CD14-positive monocyte (primary cell): ENCODE measurements at regions not wholly inside any gene's neighbourhood (a gene's known extent, or its start where the extent isn't known, plus 50 kb on each side); places are given as distances from the start of the nearest gene placed in this dataset.

Experiments
- DNase-seq, 3 donors: peaks; one replicate each; pipeline ENCODE4 v3.0.0-alpha.2; 2011 to 2022
- H2AFZ ChIP-seq: 2 replicates; pipeline ENCODE4 v1.6.0; 2012; ENCODE audit warnings: mild to moderate bottlenecking, low read depth, low read length, inconsistent platforms; ENCODE audit not compliant: insufficient read depth, poor library complexity, severe bottlenecking
- H3K27ac ChIP-seq, 2 donors: 1 replicate in 1 of 2; 2 replicates in 1 of 2; pipeline ENCODE4 v1.5.1; 2012 to 2013; ENCODE audit warnings: low read length in 2 of 2, control low read depth in 1 of 2, inconsistent platforms in 1 of 2, low read depth in 1 of 2, mild to moderate bottlenecking in 1 of 2
- H3K27me3 ChIP-seq, 2 donors: one replicate each; pipeline versions ENCODE4 v1.6.0 to v1.6.1; 2011 to 2013; ENCODE audit warnings: low read length in 2 of 2; ENCODE audit not compliant: control insufficient read depth in 2 of 2, insufficient read depth in 2 of 2
- H3K36me3 ChIP-seq, 2 donors: replicated peaks in 1 of 2; 1 replicate in 1 of 2; 2 replicates in 1 of 2; pipeline versions ENCODE4 v1.5.1 to v1.6.1; 2012 to 2013; ENCODE audit warnings: low read length in 2 of 2, control low read depth in 1 of 2, inconsistent platforms in 1 of 2, mild to moderate bottlenecking in 1 of 2; ENCODE audit not compliant: insufficient read depth in 2 of 2, control insufficient read depth in 1 of 2
- H3K4me1 ChIP-seq, 2 donors: 1 replicate in 1 of 2; 2 replicates in 1 of 2; pipeline versions ENCODE4 v1.5.1 to v1.6.1; 2012 to 2013; ENCODE audit warnings: low read length in 2 of 2, control low read depth in 1 of 2, inconsistent platforms in 1 of 2, mild to moderate bottlenecking in 1 of 2, moderate library complexity in 1 of 2; ENCODE audit not compliant: insufficient read depth in 2 of 2, control insufficient read depth in 1 of 2
- H3K4me2 ChIP-seq: replicated peaks from 2 replicates; pipeline ENCODE3; 2012; ENCODE audit warnings: low read length, moderate library complexity, mild to moderate bottlenecking; ENCODE audit not compliant: poor library complexity, severe bottlenecking; ENCODE audit errors: extremely low read depth
- H3K4me3 ChIP-seq, 3 experiments: fragments of 200-600 bp in 1 of 3; sonication (generic) in 1 of 3; replicated peaks in 1 of 3; 1 replicate in 2 of 3; 2 replicates in 1 of 3; pipeline ENCODE4 v1.5.1; 2011 to 2013; ENCODE audit warnings: low read length in 3 of 3, mild to moderate bottlenecking in 3 of 3, control low read depth in 2 of 3, low read depth in 2 of 3, inconsistent platforms in 1 of 3, moderate library complexity in 1 of 3
- H3K79me2 ChIP-seq: 2 replicates; pipeline ENCODE4 v1.6.0; 2012; ENCODE audit warnings: mild to moderate bottlenecking, control low read depth, inconsistent platforms, low read length, moderate library complexity; ENCODE audit not compliant: insufficient read depth
- H3K9ac ChIP-seq: 2 replicates; pipeline ENCODE4 v1.6.0; 2017; ENCODE audit warnings: low read length, mild to moderate bottlenecking; ENCODE audit not compliant: insufficient read depth, poor library complexity, severe bottlenecking
- H3K9me3 ChIP-seq, 2 donors: replicated peaks in 1 of 2; 1 replicate in 1 of 2; 2 replicates in 1 of 2; pipeline versions ENCODE4 v1.5.1 to v1.6.1; 2012 to 2013; ENCODE audit warnings: low read length in 2 of 2, control low read depth in 1 of 2; ENCODE audit not compliant: control insufficient read depth in 1 of 2, insufficient read depth in 1 of 2
- H4K20me1 ChIP-seq: 2 replicates; pipeline ENCODE4 v1.6.0; 2012; ENCODE audit warnings: mild to moderate bottlenecking, low read length, control low read depth, moderate library complexity; ENCODE audit not compliant: insufficient read depth
- H3K27ac Mint-ChIP-seq, 7 donors: one replicate each; pipeline ENCODE4 v1.8.0; 2020; ENCODE audit warnings: mild to moderate bottlenecking in 7 of 7, mixed read lengths in 7 of 7, moderate library complexity in 6 of 7, inconsistent platforms in 2 of 7
- H3K27me3 Mint-ChIP-seq, 3 donors: one replicate each; pipeline ENCODE4 v1.8.0; 2021 to 2022; ENCODE audit warnings: low read depth in 3 of 3, mild to moderate bottlenecking in 3 of 3, mixed read lengths in 3 of 3, moderate library complexity in 3 of 3, inconsistent platforms in 1 of 3
- H3K36me3 Mint-ChIP-seq, 2 donors: one replicate each; pipeline ENCODE4 v1.8.0; 2020; ENCODE audit warnings: mixed read lengths in 2 of 2, inconsistent platforms in 1 of 2, mild to moderate bottlenecking in 1 of 2
- H3K4me1 Mint-ChIP-seq: one replicate; pipeline ENCODE4 v1.8.0; 2020; ENCODE audit warnings: mild to moderate bottlenecking, mixed read lengths
- H3K4me3 Mint-ChIP-seq, 2 donors: one replicate each; pipeline ENCODE4 v1.8.0; 2020; ENCODE audit warnings: mild to moderate bottlenecking in 2 of 2, mixed read lengths in 2 of 2, moderate library complexity in 1 of 2
- H3K9me3 Mint-ChIP-seq, 7 donors: one replicate each; pipeline ENCODE4 v1.8.0; 2020 to 2022; ENCODE audit warnings: mixed read lengths in 7 of 7, mild to moderate bottlenecking in 6 of 7, moderate library complexity in 6 of 7, inconsistent platforms in 2 of 7
- CTCF ChIP-seq: fragments of 200-600 bp; IDR thresholded peaks from one replicate; pipeline ENCODE4 v1.8.0; 2022; ENCODE audit warnings: antibody characterized with exemption, mild to moderate bottlenecking
- WGBS: methylation state at CpG from one replicate; pipeline ENCODE4 v1.1.5; 2013; ENCODE audit warnings: missing lambda C conversion rate; ENCODE audit not compliant: insufficient coverage; 5-methylcytosine and 5-hydroxymethylcytosine counted together
- intact Hi-C, 2 donors: fragments of 100-400 bp; cut with micrococcal nuclease; formaldehyde crosslinking; loops; one replicate each; pipeline versions ENCODE4 v1.15.0 to v1.15.1; 2023

GRCh38 chr7:68243128-68243527 is 1246.5 kb downstream of the TYW1 start:
- no peaks in the 10 kb centered on the region for H3K36me3 ChIP-seq
- intact Hi-C loops = no loop called here
- no peaks in the 10 kb centered on the region for H3K36me3 Mint-ChIP-seq

GRCh38 chr7:68244389-68244788 is 1247.8 kb downstream of the TYW1 start:
- H3K9me3 Mint-ChIP-seq = peaks cover 10 to 62% (median 25%) of the 10 kb centered on the region in 7 donors
- Histone ChIP-seq H2AFZ (no peak overlapping the region), H3K4me2 (no peak overlapping the region), H3K4me3 (no peak overlapping the region), H3K4me1 (no peaks in the 10 kb centered on the region), H4K20me1 (no peaks in the 10 kb centered on the region), H3K27me3 (no peaks in the 10 kb centered on the region), H3K36me3 (no peaks in the 10 kb centered on the region), H3K9me3 (peaks cover 46 to 58% of the 10 kb centered on the region in 2 donors), H3K9ac (no peak overlapping the region), H3K79me2 (no peaks in the 10 kb centered on the region), H3K27ac (no peak overlapping the region)
- H3K4me1 Mint-ChIP-seq = no peaks in the 10 kb centered on the region
- WGBS = 81% methylated on average over 6 of the region's 7 CpGs
- no peak overlapping the region for H3K27ac Mint-ChIP-seq
- no peaks in the 10 kb centered on the region for H3K27me3 Mint-ChIP-seq
- no peaks in the 10 kb centered on the region for H3K36me3 Mint-ChIP-seq
- DNase-seq = no peak
- H3K4me3 Mint-ChIP-seq = no peak overlapping the region
- intact Hi-C loops = no loop called here
- no peak for TF ChIP-seq CTCF

More at GRCh38 chr7:68243128-68243527, 1246.5 kb downstream of the TYW1 start:
- Histone ChIP-seq H3K27ac (no peak overlapping the region), H3K4me3 (no peak overlapping the region), H3K4me1 (no peaks in the 10 kb centered on the region), H3K9me3 (peaks cover 45 to 46% of the 10 kb centered on the region in 2 donors), H3K4me2 (no peak overlapping the region), H3K27me3 (no peaks in the 10 kb centered on the region), H3K9ac (no peak overlapping the region), H2AFZ (no peak overlapping the region), H3K79me2 (no peaks in the 10 kb centered on the region), H4K20me1 (no peaks in the 10 kb centered on the region)
- Mint-ChIP-seq H3K4me1 (no peaks in the 10 kb centered on the region), H3K9me3 (peaks cover 7 to 62% (median 24%) of the 10 kb centered on the region in 7 donors), H3K4me3 (no peak overlapping the region), H3K27me3 (no peaks in the 10 kb centered on the region), H3K27ac (no peak overlapping the region)
- no peak for DNase-seq
- WGBS = no CpG with 5 or more reads among the region's 2 CpGs
- no peak for TF ChIP-seq CTCF
